ENCODE measurements at regions not wholly inside any gene's neighbourhood (a gene's known extent, or its start where the extent isn't known, plus 50 kb on each side); places are given as distances from the start of the nearest gene placed in this dataset.
"Not testable (repeated sequence)": the region's sequence is repeated elsewhere in the genome, so short reads cannot be mapped to it uniquely, and the experiment has no call there.

GRCh38 chr3:125822175-125822574, 146.8 kb upstream of the ROPN1B start:
- H3K27ac Mint-ChIP-seq; H3K9ac ChIP-seq (ENCODE audit: insufficient read depth, low read length, poor library complexity, severe bottlenecking); H3K4me3 Mint-ChIP-seq; H3K27me3 Mint-ChIP-seq (ENCODE audit: low read depth in 3 of 3); H3K79me2 ChIP-seq (ENCODE audit: insufficient read depth, low read length); H3K36me3 Mint-ChIP-seq; H3K4me1 ChIP-seq (ENCODE audit: control insufficient read depth in 1 of 2, insufficient read depth in 2 of 2, low read length in 2 of 2); H3K9me3 ChIP-seq (replicated peaks in 1 of 2; ENCODE audit: control insufficient read depth in 1 of 2, insufficient read depth in 1 of 2, low read length in 2 of 2); H4K20me1 ChIP-seq (ENCODE audit: insufficient read depth, low read length); intact Hi-C loops (cut with micrococcal nuclease); H3K27me3 ChIP-seq (ENCODE audit: control insufficient read depth in 2 of 2, insufficient read depth in 2 of 2, low read length in 2 of 2); H3K4me3 ChIP-seq (replicated peaks in 1 of 3; ENCODE audit: low read depth in 2 of 3, low read length in 3 of 3); H3K4me1 Mint-ChIP-seq; H2AFZ ChIP-seq (ENCODE audit: insufficient read depth, low read depth, low read length, poor library complexity, severe bottlenecking); H3K36me3 ChIP-seq (replicated peaks in 1 of 2; ENCODE audit: control insufficient read depth in 1 of 2, insufficient read depth in 2 of 2, low read length in 2 of 2); DNase-seq; H3K27ac ChIP-seq (ENCODE audit: low read depth in 1 of 2, low read length in 2 of 2); H3K4me2 ChIP-seq (replicated peaks; ENCODE audit: extremely low read depth, low read length, poor library complexity, severe bottlenecking): not testable (repeated sequence)
- 34% methylated on average over 5 of the region's 5 CpGs for whole genome bisulfite sequencing (ENCODE audit: insufficient coverage)
- H3K9me3 Mint-ChIP-seq: peaks cover 6 to 37% (median 26%) of the 10 kb centered on the region in 7 donors

- DNase-seq; H3K9ac ChIP-seq (ENCODE audit: insufficient read depth, low read length, poor library complexity, severe bottlenecking); H4K20me1 ChIP-seq (ENCODE audit: insufficient read depth, low read length); H3K36me3 Mint-ChIP-seq; H3K27me3 ChIP-seq (ENCODE audit: control insufficient read depth in 2 of 2, insufficient read depth in 2 of 2, low read length in 2 of 2); H3K4me3 ChIP-seq (replicated peaks in 1 of 3; ENCODE audit: low read depth in 2 of 3, low read length in 3 of 3); H3K27ac ChIP-seq (ENCODE audit: low read depth in 1 of 2, low read length in 2 of 2); intact Hi-C loops (cut with micrococcal nuclease); H3K4me3 Mint-ChIP-seq; H3K4me1 Mint-ChIP-seq; H3K79me2 ChIP-seq (ENCODE audit: insufficient read depth, low read length); H3K27ac Mint-ChIP-seq; H2AFZ ChIP-seq (ENCODE audit: insufficient read depth, low read depth, low read length, poor library complexity, severe bottlenecking); H3K4me2 ChIP-seq (replicated peaks; ENCODE audit: extremely low read depth, low read length, poor library complexity, severe bottlenecking); H3K36me3 ChIP-seq (replicated peaks in 1 of 2; ENCODE audit: control insufficient read depth in 1 of 2, insufficient read depth in 2 of 2, low read length in 2 of 2); H3K4me1 ChIP-seq (ENCODE audit: control insufficient read depth in 1 of 2, insufficient read depth in 2 of 2, low read length in 2 of 2); H3K27me3 Mint-ChIP-seq (ENCODE audit: low read depth in 3 of 3); H3K9me3 ChIP-seq (replicated peaks in 1 of 2; ENCODE audit: control insufficient read depth in 1 of 2, insufficient read depth in 1 of 2, low read length in 2 of 2): not testable (repeated sequence)
- H3K9me3 Mint-ChIP-seq: peaks cover 14 to 30% (median 24%) of the 10 kb centered on the region in 7 donors
- no CpG with 5 or more reads among the region's 2 CpGs for WGBS (ENCODE audit: insufficient coverage)
Observed at GRCh38 chr3:125831005-125831750, 137.8 kb upstream of the ROPN1B start.

DNA sequence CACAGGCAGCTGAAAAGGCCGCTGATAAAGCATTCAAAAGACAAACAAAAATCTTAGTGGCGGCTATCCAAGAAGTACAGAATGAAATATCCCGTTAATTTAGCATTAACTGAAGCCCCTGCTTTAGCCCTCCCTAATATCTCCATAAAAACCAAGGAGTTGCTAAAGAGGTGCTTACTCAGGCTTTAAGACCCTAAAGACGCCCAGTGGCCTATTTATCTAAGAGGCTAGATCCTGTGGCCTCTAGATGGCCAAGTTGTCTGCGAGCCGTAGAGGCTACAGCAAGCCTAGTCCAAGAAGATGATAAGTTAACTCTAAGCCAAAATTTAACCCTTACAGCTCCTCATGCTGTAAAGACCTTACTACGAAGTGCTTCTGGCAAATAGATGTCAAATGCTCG, 133.4 kb upstream of the ROPN1B start:
- not testable (repeated sequence) for H3K27ac Mint-ChIP-seq, H3K9me3 Mint-ChIP-seq

GRCh38 chr3:125836011-125836551, 132.9 kb upstream of the ROPN1B start:
- 46% methylated on average over 7 of the region's 11 CpGs for WGBS (ENCODE audit: insufficient coverage)
- H3K27ac Mint-ChIP-seq; H3K4me1 Mint-ChIP-seq; intact Hi-C loops (cut with micrococcal nuclease); H3K4me3 Mint-ChIP-seq; H3K4me2 ChIP-seq (replicated peaks; ENCODE audit: extremely low read depth, low read length, poor library complexity, severe bottlenecking); H3K79me2 ChIP-seq (ENCODE audit: insufficient read depth, low read length); H3K9me3 Mint-ChIP-seq; H3K4me3 ChIP-seq (replicated peaks in 1 of 3; ENCODE audit: low read depth in 2 of 3, low read length in 3 of 3); DNase-seq; H3K9me3 ChIP-seq (replicated peaks in 1 of 2; ENCODE audit: control insufficient read depth in 1 of 2, insufficient read depth in 1 of 2, low read length in 2 of 2); H4K20me1 ChIP-seq (ENCODE audit: insufficient read depth, low read length); H3K4me1 ChIP-seq (ENCODE audit: control insufficient read depth in 1 of 2, insufficient read depth in 2 of 2, low read length in 2 of 2); H2AFZ ChIP-seq (ENCODE audit: insufficient read depth, low read depth, low read length, poor library complexity, severe bottlenecking); H3K36me3 ChIP-seq (replicated peaks in 1 of 2; ENCODE audit: control insufficient read depth in 1 of 2, insufficient read depth in 2 of 2, low read length in 2 of 2); H3K36me3 Mint-ChIP-seq; H3K27me3 Mint-ChIP-seq (ENCODE audit: low read depth in 3 of 3); H3K27ac ChIP-seq (ENCODE audit: low read depth in 1 of 2, low read length in 2 of 2); H3K9ac ChIP-seq (ENCODE audit: insufficient read depth, low read length, poor library complexity, severe bottlenecking); H3K27me3 ChIP-seq (ENCODE audit: control insufficient read depth in 2 of 2, insufficient read depth in 2 of 2, low read length in 2 of 2): not testable (repeated sequence)

More for the DNA sequence above, 133.4 kb upstream of the ROPN1B start:
- H3K4me3 ChIP-seq (replicated peaks in 1 of 3; ENCODE audit: low read depth in 2 of 3, low read length in 3 of 3); H3K4me2 ChIP-seq (replicated peaks; ENCODE audit: extremely low read depth, low read length, poor library complexity, severe bottlenecking); H3K36me3 ChIP-seq (replicated peaks in 1 of 2; ENCODE audit: control insufficient read depth in 1 of 2, insufficient read depth in 2 of 2, low read length in 2 of 2); DNase-seq; intact Hi-C loops (cut with micrococcal nuclease); H3K9me3 ChIP-seq (replicated peaks in 1 of 2; ENCODE audit: control insufficient read depth in 1 of 2, insufficient read depth in 1 of 2, low read length in 2 of 2); H3K27ac ChIP-seq (ENCODE audit: low read depth in 1 of 2, low read length in 2 of 2); H3K4me1 ChIP-seq (ENCODE audit: control insufficient read depth in 1 of 2, insufficient read depth in 2 of 2, low read length in 2 of 2); H4K20me1 ChIP-seq (ENCODE audit: insufficient read depth, low read length); H3K4me1 Mint-ChIP-seq; H3K4me3 Mint-ChIP-seq; H3K79me2 ChIP-seq (ENCODE audit: insufficient read depth, low read length); H3K27me3 Mint-ChIP-seq (ENCODE audit: low read depth in 3 of 3); H3K9ac ChIP-seq (ENCODE audit: insufficient read depth, low read length, poor library complexity, severe bottlenecking); H3K36me3 Mint-ChIP-seq; H3K27me3 ChIP-seq (ENCODE audit: control insufficient read depth in 2 of 2, insufficient read depth in 2 of 2, low read length in 2 of 2); H2AFZ ChIP-seq (ENCODE audit: insufficient read depth, low read depth, low read length, poor library complexity, severe bottlenecking): not testable (repeated sequence)
- 100% methylated on average over 2 of the region's 8 CpGs for WGBS (ENCODE audit: insufficient coverage)
